Ammon's horn (tissue), 1 donor: ENCODE measurements at regions not wholly inside any gene's neighbourhood (a gene's known extent, or its start where the extent isn't known, plus 50 kb on each side); places are given as distances from the start of the nearest gene placed in this dataset.

ENCODE experiments used
- DNase-seq: peaks from one replicate; pipeline ENCODE4 v3.0.0-alpha.2; 2016; ENCODE audit warnings: low spot score

GRCh38 chr5:145708169-145708568, 127.0 kb downstream of the PRELID2 start:
- no peak for DNase-seq

- DNase-seq = no peak
Observed at GRCh38 chr5:145704724-145705123, 130.4 kb downstream of the PRELID2 start.

GRCh38 chr5:145703856-145704255, 131.3 kb downstream of the PRELID2 start:
- no peak for DNase-seq

GRCh38 chr5:145701404-145701803, 133.7 kb downstream of the PRELID2 start:
- no peak for DNase-seq

GRCh38 chr5:145699846-145700245, 135.3 kb downstream of the PRELID2 start:
- no peak for DNase-seq

GRCh38 chr5:145697251-145697990, 137.7 kb downstream of the PRELID2 start:
- no peak for DNase-seq

- DNase-seq = peak; percentile 77
Observed at GRCh38 chr5:145689235-145689634, 145.9 kb downstream of the PRELID2 start.

GRCh38 chr5:145687943-145688342, 147.2 kb downstream of the PRELID2 start:
- no peak for DNase-seq

GRCh38 chr5:145685417-145685816, 149.7 kb downstream of the PRELID2 start:
- DNase-seq = no peak

GRCh38 chr5:145683431-145683830, 151.7 kb downstream of the PRELID2 start:
- DNase-seq = no peak

- no peak for DNase-seq
Observed at GRCh38 chr5:145682197-145682899, 152.8 kb downstream of the PRELID2 start.

- peak; percentile 74 for DNase-seq
Observed at GRCh38 chr5:145681686-145682085, 153.5 kb downstream of the PRELID2 start.

GRCh38 chr5:145681216-145681615, 153.9 kb downstream of the PRELID2 start:
- DNase-seq = no peak

- no peak for DNase-seq
Observed at GRCh38 chr5:145680767-145681166, 154.4 kb downstream of the PRELID2 start.

- no peak for DNase-seq
Observed at GRCh38 chr5:145680169-145680568, 155.0 kb downstream of the PRELID2 start.

GRCh38 chr5:145678255-145678654, 156.9 kb downstream of the PRELID2 start:
- DNase-seq = no peak

- DNase-seq = no peak
Observed at GRCh38 chr5:145673786-145674185, 161.4 kb downstream of the PRELID2 start.

- DNase-seq = no peak
Observed at GRCh38 chr5:145668714-145669113, 166.4 kb downstream of the PRELID2 start.

GRCh38 chr5:145667742-145668141, 167.4 kb downstream of the PRELID2 start:
- DNase-seq = no peak

GRCh38 chr5:145666591-145666990, 168.6 kb downstream of the PRELID2 start:
- no peak for DNase-seq

- no peak for DNase-seq
Observed at GRCh38 chr5:145661737-145662485, 173.2 kb downstream of the PRELID2 start.

- DNase-seq = peak; percentile 10
Observed at GRCh38 chr5:145660897-145661640, 174.1 kb downstream of the PRELID2 start.
